ENCODE measurements at regions not wholly inside any gene's neighbourhood (a gene's known extent, or its start where the extent isn't known, plus 50 kb on each side); places are given as distances from the start of the nearest gene placed in this dataset.

- Histone ChIP-seq H3K27ac (ENCODE audit: low read depth, low read length) (no peak overlapping the region), H3K36me3 (ENCODE audit: control insufficient read depth, insufficient read depth, low read length) (no peaks in the 10 kb centered on the region), H3K4me3 (ENCODE audit: low read depth, low read length) (no peak overlapping the region), H3K4me1 (ENCODE audit: control insufficient read depth, insufficient read depth, low read length) (peaks cover 8% of the 10 kb centered on the region), H3K9me3 (ENCODE audit: control insufficient read depth, insufficient read depth, low read length) (peaks cover 4% of the 10 kb centered on the region), H3K27me3 (ENCODE audit: control insufficient read depth, insufficient read depth, low read length) (no peaks in the 10 kb centered on the region)
- no peak for DNase-seq (ENCODE audit: low read depth in 4 of 6, low spot score in 6 of 6)
- 56% methylated on average over 8 of the region's 9 CpGs for WGBS (ENCODE audit: insufficient coverage)
These were observed 233.7 kb upstream of the IRX5 start for GRCh38 chr16:54696970-54697369.

GRCh38 chr16:54696522-54696921, 234.1 kb upstream of the IRX5 start:
- DNase-seq (ENCODE audit: low read depth in 4 of 6, low spot score in 6 of 6): peak in 3 of 6 donors; percentile 22 to 89 (median 44)
- H3K36me3 ChIP-seq (ENCODE audit: control insufficient read depth, insufficient read depth, low read length): no peaks in the 10 kb centered on the region
- H3K27ac ChIP-seq (ENCODE audit: low read depth, low read length): no peak overlapping the region
- 37% methylated on average over 8 of the region's 8 CpGs for WGBS (ENCODE audit: insufficient coverage)
- peaks cover 3% of the 10 kb centered on the region for H3K9me3 ChIP-seq (ENCODE audit: control insufficient read depth, insufficient read depth, low read length)
- no peak overlapping the region for H3K4me3 ChIP-seq (ENCODE audit: low read depth, low read length)
- no peaks in the 10 kb centered on the region for H3K27me3 ChIP-seq (ENCODE audit: control insufficient read depth, insufficient read depth, low read length)
- peaks cover 8% of the 10 kb centered on the region for H3K4me1 ChIP-seq (ENCODE audit: control insufficient read depth, insufficient read depth, low read length)

DNA sequence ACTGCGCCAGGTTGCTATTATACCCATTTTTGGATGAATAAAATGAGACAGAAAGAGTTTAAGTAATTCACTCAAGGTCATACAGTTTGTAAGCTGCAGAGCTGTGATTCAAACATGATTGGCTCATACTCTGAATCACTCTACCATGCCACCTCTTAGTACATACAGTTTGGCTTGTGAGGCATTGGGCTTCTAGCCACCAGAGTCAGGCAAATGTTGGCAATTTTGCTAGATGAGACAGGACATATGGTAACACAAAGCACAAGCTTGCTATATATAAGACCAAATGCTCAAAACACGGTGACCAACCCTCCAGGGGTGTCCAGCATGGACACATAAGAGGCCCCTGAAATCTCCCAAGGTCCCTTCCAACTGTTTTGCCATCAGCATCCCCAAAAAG, 236.0 kb upstream of the IRX5 start:
- Histone ChIP-seq H3K27me3 (ENCODE audit: control insufficient read depth, insufficient read depth, low read length) (no peaks in the 10 kb centered on the region), H3K4me1 (ENCODE audit: control insufficient read depth, insufficient read depth, low read length) (peaks cover 8% of the 10 kb centered on the region), H3K4me3 (ENCODE audit: low read depth, low read length) (no peak overlapping the region), H3K36me3 (ENCODE audit: control insufficient read depth, insufficient read depth, low read length) (no peaks in the 10 kb centered on the region), H3K27ac (ENCODE audit: low read depth, low read length) (no peak overlapping the region), H3K9me3 (ENCODE audit: control insufficient read depth, insufficient read depth, low read length) (no peaks in the 10 kb centered on the region)
- no peak for DNase-seq (ENCODE audit: low read depth in 4 of 6, low spot score in 6 of 6)
- WGBS (ENCODE audit: insufficient coverage): 40% methylated on average over 1 of the region's 2 CpGs

GRCh38 chr16:54693864-54694263, 236.8 kb upstream of the IRX5 start:
- no peak overlapping the region for H3K4me3 ChIP-seq (ENCODE audit: low read depth, low read length)
- H3K36me3 ChIP-seq (ENCODE audit: control insufficient read depth, insufficient read depth, low read length): no peaks in the 10 kb centered on the region
- H3K4me1 ChIP-seq (ENCODE audit: control insufficient read depth, insufficient read depth, low read length): peaks cover 8% of the 10 kb centered on the region
- no peaks in the 10 kb centered on the region for H3K27me3 ChIP-seq (ENCODE audit: control insufficient read depth, insufficient read depth, low read length)
- DNase-seq (ENCODE audit: low read depth in 4 of 6, low spot score in 6 of 6): no peak
- no peak overlapping the region for H3K27ac ChIP-seq (ENCODE audit: low read depth, low read length)
- no peaks in the 10 kb centered on the region for H3K9me3 ChIP-seq (ENCODE audit: control insufficient read depth, insufficient read depth, low read length)

- Histone ChIP-seq H3K9me3 (ENCODE audit: control insufficient read depth, insufficient read depth, low read length) (no peaks in the 10 kb centered on the region), H3K27me3 (ENCODE audit: control insufficient read depth, insufficient read depth, low read length) (no peaks in the 10 kb centered on the region), H3K36me3 (ENCODE audit: control insufficient read depth, insufficient read depth, low read length) (no peaks in the 10 kb centered on the region), H3K4me1 (ENCODE audit: control insufficient read depth, insufficient read depth, low read length) (no peaks in the 10 kb centered on the region), H3K4me3 (ENCODE audit: low read depth, low read length) (no peak overlapping the region), H3K27ac (ENCODE audit: low read depth, low read length) (no peak overlapping the region)
- WGBS (ENCODE audit: insufficient coverage): no CpG with 5 or more reads among the region's 2 CpGs
- DNase-seq (ENCODE audit: low read depth in 4 of 6, low spot score in 6 of 6): no peak
These were observed 240.0 kb upstream of the IRX5 start for GRCh38 chr16:54690710-54691109.

DNA sequence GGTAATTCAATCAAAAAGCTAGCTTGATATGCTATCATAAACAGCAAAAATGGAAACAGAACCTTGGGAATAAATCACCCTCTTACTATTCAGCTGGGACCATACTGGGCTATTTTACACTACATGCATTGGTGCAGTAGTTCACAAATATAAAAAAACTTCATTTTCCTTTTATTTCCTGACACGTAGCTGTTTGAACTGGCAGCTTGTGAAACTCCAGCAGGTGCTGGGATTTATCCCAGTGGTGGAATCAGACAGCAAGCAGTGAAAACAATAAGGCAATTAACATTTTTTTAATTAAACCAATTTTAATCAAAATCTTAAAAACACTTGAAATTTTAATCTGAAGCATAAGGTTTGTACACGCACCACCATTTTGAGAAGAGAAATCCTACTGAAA, 240.4 kb upstream of the IRX5 start:
- H3K36me3 ChIP-seq (ENCODE audit: control insufficient read depth, insufficient read depth, low read length): no peaks in the 10 kb centered on the region
- no peaks in the 10 kb centered on the region for H3K27me3 ChIP-seq (ENCODE audit: control insufficient read depth, insufficient read depth, low read length)
- WGBS (ENCODE audit: insufficient coverage): 57% methylated on average over 1 of the region's 2 CpGs
- no peak overlapping the region for H3K4me3 ChIP-seq (ENCODE audit: low read depth, low read length)
- H3K4me1 ChIP-seq (ENCODE audit: control insufficient read depth, insufficient read depth, low read length): no peaks in the 10 kb centered on the region
- no peaks in the 10 kb centered on the region for H3K9me3 ChIP-seq (ENCODE audit: control insufficient read depth, insufficient read depth, low read length)
- no peak overlapping the region for H3K27ac ChIP-seq (ENCODE audit: low read depth, low read length)
- peak in 2 of 6 donors; percentile 15 to 57 for DNase-seq (ENCODE audit: low read depth in 4 of 6, low spot score in 6 of 6)

DNA sequence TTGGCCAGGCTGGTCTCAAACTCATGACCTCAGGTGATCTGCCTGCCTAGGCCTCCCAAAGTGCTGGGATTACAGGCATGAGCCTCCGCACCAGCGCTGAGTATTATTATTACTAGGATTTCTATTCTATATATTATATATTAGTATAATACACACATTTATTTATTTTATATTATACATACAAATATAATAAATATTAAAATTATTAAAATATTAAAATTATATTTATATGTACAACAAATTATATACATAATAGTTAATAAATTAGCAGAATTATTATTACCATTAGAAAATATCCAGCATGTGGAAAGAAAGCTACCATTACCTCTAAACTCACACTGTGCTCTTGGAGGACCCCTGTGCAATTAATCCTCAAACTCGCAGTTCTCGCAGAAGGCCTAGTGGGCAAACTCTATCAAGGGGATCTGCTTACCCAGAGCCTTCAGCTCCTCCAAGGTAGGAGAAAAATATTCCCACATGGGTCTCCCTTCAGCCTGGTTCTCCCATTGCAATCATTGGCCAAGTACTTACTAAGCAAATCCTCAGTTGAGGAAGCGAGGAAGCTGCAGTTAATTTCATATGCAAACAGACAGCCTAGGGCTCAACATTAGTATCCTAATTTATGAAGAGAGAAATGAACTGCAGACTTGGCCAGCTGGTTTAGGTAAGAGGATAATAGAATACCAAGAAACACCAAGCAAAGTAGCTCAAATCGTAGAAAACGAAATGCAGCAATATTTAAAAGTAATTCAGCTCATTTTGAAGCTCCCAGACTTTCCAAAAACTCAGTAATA, 241.4 kb upstream of the IRX5 start:
- Histone ChIP-seq H3K27ac (ENCODE audit: low read depth, low read length) (no peak overlapping the region), H3K9me3 (ENCODE audit: control insufficient read depth, insufficient read depth, low read length) (no peaks in the 10 kb centered on the region), H3K36me3 (ENCODE audit: control insufficient read depth, insufficient read depth, low read length) (no peaks in the 10 kb centered on the region), H3K4me1 (ENCODE audit: control insufficient read depth, insufficient read depth, low read length) (no peaks in the 10 kb centered on the region), H3K4me3 (ENCODE audit: low read depth, low read length) (no peak overlapping the region), H3K27me3 (ENCODE audit: control insufficient read depth, insufficient read depth, low read length) (no peaks in the 10 kb centered on the region)
- peak in 2 of 6 donors; percentile 44 to 55 for DNase-seq (ENCODE audit: low read depth in 4 of 6, low spot score in 6 of 6)
- 100% methylated on average over 2 of the region's 7 CpGs for WGBS (ENCODE audit: insufficient coverage)

DNA sequence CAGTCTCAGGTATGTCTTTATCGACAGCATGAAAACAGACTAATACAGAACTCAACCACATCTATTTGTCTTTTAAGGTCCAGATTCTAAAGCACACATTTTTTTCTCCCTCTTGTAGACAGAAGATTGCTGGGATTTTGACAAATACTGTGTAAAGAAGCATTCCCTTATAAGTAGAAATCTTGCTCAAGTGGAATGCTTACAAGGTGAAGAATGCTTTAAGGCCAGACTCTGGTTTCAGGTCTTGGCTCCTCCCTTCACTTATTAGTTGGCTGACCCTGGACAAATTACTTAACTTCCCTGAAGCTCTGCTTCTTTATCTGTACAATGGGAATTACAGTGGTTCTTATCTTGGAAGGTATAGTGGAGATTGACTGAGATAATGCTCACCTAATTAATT, 242.3 kb upstream of the IRX5 start:
- H3K27me3 ChIP-seq (ENCODE audit: control insufficient read depth, insufficient read depth, low read length): no peaks in the 10 kb centered on the region
- no peak overlapping the region for H3K27ac ChIP-seq (ENCODE audit: low read depth, low read length)
- whole genome bisulfite sequencing (ENCODE audit: insufficient coverage): no CpG with 5 or more reads among the region's 1 CpG
- no peaks in the 10 kb centered on the region for H3K9me3 ChIP-seq (ENCODE audit: control insufficient read depth, insufficient read depth, low read length)
- H3K36me3 ChIP-seq (ENCODE audit: control insufficient read depth, insufficient read depth, low read length): no peaks in the 10 kb centered on the region
- H3K4me1 ChIP-seq (ENCODE audit: control insufficient read depth, insufficient read depth, low read length): no peaks in the 10 kb centered on the region
- no peak for DNase-seq (ENCODE audit: low read depth in 4 of 6, low spot score in 6 of 6)
- H3K4me3 ChIP-seq (ENCODE audit: low read depth, low read length): no peak overlapping the region

GRCh38 chr16:54687043-54687899, 243.4 kb upstream of the IRX5 start:
- Histone ChIP-seq H3K36me3 (ENCODE audit: control insufficient read depth, insufficient read depth, low read length) (no peaks in the 10 kb centered on the region), H3K4me3 (ENCODE audit: low read depth, low read length) (no peak overlapping the region), H3K27me3 (ENCODE audit: control insufficient read depth, insufficient read depth, low read length) (no peaks in the 10 kb centered on the region), H3K4me1 (ENCODE audit: control insufficient read depth, insufficient read depth, low read length) (no peaks in the 10 kb centered on the region), H3K9me3 (ENCODE audit: control insufficient read depth, insufficient read depth, low read length) (no peaks in the 10 kb centered on the region), H3K27ac (ENCODE audit: low read depth, low read length) (no peak overlapping the region)
- no peak for DNase-seq (ENCODE audit: low read depth in 4 of 6, low spot score in 6 of 6)
- 81% methylated on average over 2 of the region's 8 CpGs for WGBS (ENCODE audit: insufficient coverage)

- Histone ChIP-seq H3K36me3 (ENCODE audit: control insufficient read depth, insufficient read depth, low read length) (no peaks in the 10 kb centered on the region), H3K4me3 (ENCODE audit: low read depth, low read length) (no peak overlapping the region), H3K4me1 (ENCODE audit: control insufficient read depth, insufficient read depth, low read length) (no peaks in the 10 kb centered on the region), H3K27me3 (ENCODE audit: control insufficient read depth, insufficient read depth, low read length) (no peaks in the 10 kb centered on the region), H3K9me3 (ENCODE audit: control insufficient read depth, insufficient read depth, low read length) (no peaks in the 10 kb centered on the region), H3K27ac (ENCODE audit: low read depth, low read length) (no peak overlapping the region)
- DNase-seq (ENCODE audit: low read depth in 4 of 6, low spot score in 6 of 6): no peak
These were observed 245.0 kb upstream of the IRX5 start for GRCh38 chr16:54685682-54686081.

All from spinal cord (tissue), 9 donors.